Thyroid gland (tissue), 4 donors: ENCODE measurements at regions not wholly inside any gene's neighbourhood (a gene's known extent, or its start where the extent isn't known, plus 50 kb on each side); places are given as distances from the start of the nearest gene placed in this dataset.

Experiments
- DNase-seq, 2 donors: peaks; one replicate each; pipeline ENCODE4 v3.0.0-alpha.2; 2019
- H3K27ac ChIP-seq, 3 donors: fragments of 200-600 bp; sonication (generic); 1 replicate in 2 of 3; 2 replicates in 1 of 3; pipeline ENCODE4 v1.5.1; 2016 to 2019; ENCODE audit warnings: mild to moderate bottlenecking in 1 of 3, moderate library complexity in 1 of 3
- H3K27me3 ChIP-seq: fragments of 200-600 bp; sonication (generic); one replicate; pipeline ENCODE4 v1.5.1; 2019
- H3K36me3 ChIP-seq, 2 donors: fragments of 200-600 bp; sonication (generic); one replicate each; pipeline ENCODE4 v1.5.1; 2016 to 2019
- H3K4me1 ChIP-seq, 2 donors: fragments of 200-600 bp; sonication (generic); one replicate each; pipeline ENCODE4 v1.5.1; 2017 to 2019
- H3K4me3 ChIP-seq, 3 donors: fragments of 200-600 bp; sonication (generic); replicated peaks in 1 of 3; 1 replicate in 2 of 3; 2 replicates in 1 of 3; pipeline ENCODE4 v1.5.1; 2016; ENCODE audit warnings: mild to moderate bottlenecking in 1 of 3
- H3K9me3 ChIP-seq: fragments of 200-600 bp; sonication (generic); one replicate; pipeline ENCODE4 v1.5.1; 2017
- CTCF ChIP-seq, 6 experiments: fragments of 200-600 bp in 3 of 6; fragments of 450-650 bp in 3 of 6; sonication (generic) in 3 of 6; IDR thresholded peaks; one replicate each; pipeline ENCODE4 v1.5.1; 2016 to 2019; ENCODE audit warnings: antibody characterized with exemption in 6 of 6, mild to moderate bottlenecking in 2 of 6, inconsistent platforms in 1 of 6, moderate library complexity in 1 of 6
- POLR2A ChIP-seq, 2 donors: fragments of 450-650 bp; IDR thresholded peaks; one replicate each; pipeline ENCODE4 v1.6.1; 2017; ENCODE audit warnings: antibody characterized with exemption in 2 of 2, mild to moderate bottlenecking in 2 of 2, moderate library complexity in 1 of 2
- WGBS, 2 donors: methylation state at CpG; one replicate each; pipeline ENCODE4 v1.1.5; 2017; 5-methylcytosine and 5-hydroxymethylcytosine counted together
- intact Hi-C: fragments of 100-400 bp; cut with DNase I; formaldehyde crosslinking; loops from one replicate; pipeline ENCODE4 v1.15.1; 2023

- Histone ChIP-seq H3K9me3 (no peaks in the 10 kb centered on the region), H3K4me3 (no peak overlapping the region), H3K27me3 (no peaks in the 10 kb centered on the region), H3K27ac (no peak overlapping the region), H3K4me1 (no peaks in the 10 kb centered on the region), H3K36me3 (no peaks in the 10 kb centered on the region)
- TF ChIP-seq CTCF (IDR thresholded peaks at IDR 0.05) = no peak
- no peak for TF ChIP-seq POLR2A (IDR thresholded peaks at IDR 0.05)
- no peak for DNase-seq
- 95% methylated on average over 1 of the region's 1 CpG for WGBS, 2 donors
- intact Hi-C loops = no loop called here
These were observed 97.5 kb downstream of the MAFB start for GRCh38 chr20:40591536-40591935.

GRCh38 chr20:40591119-40591518 lies 97.9 kb downstream of the MAFB start:
- DNase-seq = no peak
- no peaks in the 10 kb centered on the region for H3K4me1 ChIP-seq
- H3K27ac ChIP-seq = no peak overlapping the region
- H3K27me3 ChIP-seq = no peaks in the 10 kb centered on the region
- 47 to 71% methylated on average over 1 of the region's 1 CpG for WGBS, 2 donors
- no peaks in the 10 kb centered on the region for H3K36me3 ChIP-seq
- H3K9me3 ChIP-seq = no peaks in the 10 kb centered on the region
- no peak overlapping the region for H3K4me3 ChIP-seq
- TF ChIP-seq CTCF (IDR thresholded peaks at IDR 0.05) (no peak), POLR2A (IDR thresholded peaks at IDR 0.05) (no peak)
- intact Hi-C loops = no loop called here

- Histone ChIP-seq H3K27me3 (no peaks in the 10 kb centered on the region), H3K4me1 (no peaks in the 10 kb centered on the region), H3K36me3 (no peaks in the 10 kb centered on the region), H3K4me3 (no peak overlapping the region), H3K27ac (no peak overlapping the region), H3K9me3 (no peaks in the 10 kb centered on the region)
- DNase-seq = no peak
- intact Hi-C loops = no loop called here
- TF ChIP-seq CTCF (IDR thresholded peaks at IDR 0.05) (no peak), POLR2A (IDR thresholded peaks at IDR 0.05) (no peak)
- 58 to 59% methylated on average over 2 of the region's 2 CpGs for WGBS, 2 donors
These were observed 99.5 kb downstream of the MAFB start for GRCh38 chr20:40589581-40589980.

GRCh38 chr20:40588891-40589290 lies 100.1 kb downstream of the MAFB start:
- Histone ChIP-seq H3K27ac (no peak overlapping the region), H3K4me1 (no peaks in the 10 kb centered on the region), H3K27me3 (no peaks in the 10 kb centered on the region), H3K36me3 (no peaks in the 10 kb centered on the region), H3K9me3 (no peaks in the 10 kb centered on the region), H3K4me3 (no peak overlapping the region)
- intact Hi-C loops = no loop called here
- DNase-seq = no peak
- WGBS, 2 donors = 72 to 84% methylated on average over 4 of the region's 4 CpGs
- TF ChIP-seq POLR2A (IDR thresholded peaks at IDR 0.05) = no peak
- TF ChIP-seq CTCF (IDR thresholded peaks at IDR 0.05) = no peak

- 69 to 92% methylated on average over 7 of the region's 7 CpGs for WGBS, 2 donors
- intact Hi-C loops = no loop called here
- DNase-seq = no peak
- no peak for TF ChIP-seq POLR2A (IDR thresholded peaks at IDR 0.05)
- no peak for TF ChIP-seq CTCF (IDR thresholded peaks at IDR 0.05)
- no peak overlapping the region for H3K27ac ChIP-seq
- no peaks in the 10 kb centered on the region for H3K9me3 ChIP-seq
- peaks cover 0 to 3% of the 10 kb centered on the region in 2 donors for H3K4me1 ChIP-seq
- no peaks in the 10 kb centered on the region for H3K27me3 ChIP-seq
- no peaks in the 10 kb centered on the region for H3K36me3 ChIP-seq
- H3K4me3 ChIP-seq = no peak overlapping the region
These were observed 102.0 kb downstream of the MAFB start for GRCh38 chr20:40587038-40587437.
